Skeletal muscle cell (primary cell): ENCODE measurements at regions not wholly inside any gene's neighbourhood (a gene's known extent, or its start where the extent isn't known, plus 50 kb on each side); places are given as distances from the start of the nearest gene placed in this dataset.
A peak's percentile ranks its signal among the peaks of the same experiment; 100 is the strongest.
"Not testable (repeated sequence)": the region's sequence is repeated elsewhere in the genome, so short reads cannot be mapped to it uniquely, and the experiment has no call there.

ENCODE experiments used
- DNase-seq: peaks from one replicate; pipeline ENCODE4 v3.0.0-alpha.2; 2010; ENCODE audit warnings: low read depth
- H3K4me3 ChIP-seq: 2 replicates; pipeline ENCODE4 v1.5.1; 2011; ENCODE audit warnings: low read depth, mild to moderate bottlenecking, control low read depth, low read length, moderate library complexity

DNA sequence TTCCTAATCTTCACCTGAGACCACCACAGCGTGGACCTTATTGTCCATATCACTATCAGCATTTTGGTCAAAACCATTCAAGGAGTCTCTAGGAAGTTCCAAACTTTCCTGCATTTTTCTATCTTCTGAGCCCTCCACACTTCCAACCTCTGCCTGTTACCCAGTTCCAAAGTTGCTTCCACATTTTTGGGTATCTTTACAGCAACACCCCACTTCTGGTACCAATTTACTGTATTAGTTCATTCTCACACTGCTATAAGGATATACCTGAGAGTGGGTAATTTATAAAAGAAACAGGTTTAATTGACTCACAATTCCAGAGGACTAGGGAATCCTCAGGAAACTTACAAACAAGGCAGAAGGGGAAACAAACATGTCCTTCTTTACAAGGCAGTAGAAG lies 103.3 kb upstream of the CBLB start:
- no peak overlapping the region for H3K4me3 ChIP-seq
- no peak for DNase-seq

DNA sequence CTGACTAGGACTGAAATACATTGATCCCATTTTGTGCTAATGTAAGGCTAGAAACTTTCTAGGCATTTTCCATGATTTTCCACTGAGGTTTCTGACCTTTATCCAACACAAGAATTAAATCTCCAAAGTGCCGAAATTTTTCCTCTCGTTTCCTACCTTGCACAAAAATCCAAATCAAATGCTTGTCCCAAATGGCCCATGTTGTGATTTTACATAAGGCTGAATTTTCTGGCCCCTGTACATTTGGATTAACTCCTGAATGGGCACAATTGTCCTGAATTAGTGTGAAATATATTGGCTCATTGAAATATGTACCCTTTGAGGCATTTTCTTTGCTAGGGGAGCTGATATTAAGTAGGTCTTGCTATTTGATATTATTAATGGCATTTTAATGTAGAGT lies 105.6 kb upstream of the CBLB start:
- no peak overlapping the region for H3K4me3 ChIP-seq
- DNase-seq: no peak

DNA sequence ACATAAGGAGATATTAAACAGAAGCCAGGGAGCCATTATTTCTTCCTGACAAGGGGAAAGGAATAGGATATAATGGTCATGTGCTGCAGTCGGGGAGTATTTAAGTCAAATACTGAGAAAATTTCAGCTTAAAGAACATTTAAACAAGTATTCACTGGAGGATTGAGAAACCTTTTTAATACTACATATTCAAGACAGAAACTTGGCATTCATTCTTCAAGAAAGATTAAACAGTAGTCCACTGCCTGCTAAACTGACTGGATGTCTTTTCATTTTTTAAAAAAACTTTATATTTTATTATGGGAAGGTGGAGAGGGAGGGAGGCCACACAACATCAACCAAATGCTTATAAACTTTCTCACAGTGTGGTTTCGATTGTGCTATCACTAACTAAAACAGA lies 107.4 kb upstream of the CBLB start:
- no peak overlapping the region for H3K4me3 ChIP-seq
- peak; percentile 30 for DNase-seq

DNA sequence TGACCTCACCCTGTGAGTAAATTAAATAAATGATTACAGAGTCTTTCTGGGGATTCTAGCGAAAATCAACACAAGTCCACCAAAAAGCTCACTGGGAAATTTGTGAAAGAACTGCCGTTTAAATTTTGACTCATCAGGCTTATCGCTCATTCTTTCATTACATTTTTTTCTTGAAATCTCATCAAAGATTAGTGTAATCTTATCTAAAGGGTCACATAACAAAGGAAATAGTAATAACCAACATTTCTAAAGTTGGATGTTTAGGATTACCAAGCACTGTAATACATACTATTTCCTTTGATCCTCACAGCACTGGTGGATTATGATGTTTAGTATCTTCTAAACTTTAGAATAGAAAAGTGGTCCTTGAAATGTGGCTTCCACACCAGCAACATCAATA lies 111.1 kb upstream of the CBLB start:
- no peak overlapping the region for H3K4me3 ChIP-seq
- DNase-seq: no peak

DNA sequence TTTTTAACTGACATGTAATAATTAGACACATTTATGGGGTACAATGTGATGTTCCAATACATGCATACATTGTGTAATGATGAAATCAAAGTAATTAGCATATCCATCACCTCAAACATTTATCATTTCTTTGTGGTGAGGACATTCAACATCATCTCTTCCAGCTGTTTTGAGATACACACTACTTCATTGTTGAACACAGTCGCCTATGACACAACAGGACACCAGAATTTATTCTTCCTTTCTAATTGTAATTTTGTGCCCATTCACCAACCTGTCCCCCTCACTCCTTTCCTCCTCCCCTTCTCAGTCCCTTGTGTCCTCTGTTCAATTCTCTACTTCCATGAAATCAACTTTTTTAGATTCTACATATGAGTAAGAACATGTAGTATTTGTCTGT lies 113.4 kb upstream of the CBLB start:
- DNase-seq: no peak
- H3K4me3 ChIP-seq: no peak overlapping the region

DNA sequence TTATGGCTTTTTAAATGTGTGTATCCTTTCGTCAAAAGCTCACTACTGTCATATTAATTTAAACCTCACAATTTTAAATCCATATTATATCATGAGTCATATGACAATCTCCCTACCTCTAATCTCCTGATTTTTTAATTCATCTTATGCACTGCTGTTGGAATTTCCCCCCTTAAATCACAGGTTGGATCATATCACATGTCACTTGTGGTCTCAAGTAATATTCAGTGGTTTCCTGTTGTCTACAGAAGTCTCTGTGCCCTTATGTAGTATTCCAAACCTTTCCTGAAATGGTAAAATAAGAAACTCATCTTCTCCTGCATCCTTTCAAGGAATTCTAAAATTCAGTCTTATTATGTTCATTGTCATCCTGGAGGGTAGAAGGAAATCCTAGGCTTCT lies 116.0 kb upstream of the CBLB start:
- H3K4me3 ChIP-seq: no peak overlapping the region
- no peak for DNase-seq

DNA sequence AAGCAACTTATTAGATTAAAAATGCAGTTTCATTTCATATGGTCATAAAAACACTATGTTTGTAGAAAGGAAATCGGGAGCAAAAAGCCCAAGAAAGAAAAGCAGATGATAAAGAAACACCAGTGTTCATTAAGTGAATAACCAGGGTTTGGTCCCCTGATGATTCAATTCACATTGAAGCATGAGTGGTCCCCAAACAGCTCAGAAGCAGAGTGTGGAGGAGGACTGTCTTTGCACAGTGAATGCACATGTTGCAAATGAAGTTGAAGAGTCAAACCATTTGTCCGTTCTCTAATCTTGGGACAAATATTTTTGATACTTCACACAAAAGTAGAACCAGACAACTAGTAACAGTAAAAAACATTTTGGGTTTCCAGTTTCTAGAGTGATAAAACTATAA lies 117.5 kb upstream of the CBLB start:
- not testable (repeated sequence) for DNase-seq, H3K4me3 ChIP-seq

DNA sequence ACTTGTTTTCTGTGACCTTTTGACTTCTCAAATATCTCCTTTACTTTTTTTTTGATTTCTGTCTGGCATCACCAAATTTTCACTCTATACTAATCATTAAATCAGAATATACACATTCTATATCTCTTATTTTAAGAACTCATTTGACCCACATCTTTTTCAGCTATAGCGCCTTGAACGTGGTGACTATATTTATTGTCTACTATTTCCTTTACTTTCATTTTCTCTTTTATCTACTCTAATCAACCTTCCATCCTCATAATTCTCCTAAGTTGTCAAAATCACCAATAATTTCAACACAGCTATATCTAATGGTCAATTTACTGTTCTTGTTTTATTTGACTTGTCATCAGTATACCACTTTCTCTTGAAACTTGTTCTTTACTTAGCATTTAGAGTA lies 119.0 kb upstream of the CBLB start:
- no peak overlapping the region for H3K4me3 ChIP-seq
- no peak for DNase-seq

DNA sequence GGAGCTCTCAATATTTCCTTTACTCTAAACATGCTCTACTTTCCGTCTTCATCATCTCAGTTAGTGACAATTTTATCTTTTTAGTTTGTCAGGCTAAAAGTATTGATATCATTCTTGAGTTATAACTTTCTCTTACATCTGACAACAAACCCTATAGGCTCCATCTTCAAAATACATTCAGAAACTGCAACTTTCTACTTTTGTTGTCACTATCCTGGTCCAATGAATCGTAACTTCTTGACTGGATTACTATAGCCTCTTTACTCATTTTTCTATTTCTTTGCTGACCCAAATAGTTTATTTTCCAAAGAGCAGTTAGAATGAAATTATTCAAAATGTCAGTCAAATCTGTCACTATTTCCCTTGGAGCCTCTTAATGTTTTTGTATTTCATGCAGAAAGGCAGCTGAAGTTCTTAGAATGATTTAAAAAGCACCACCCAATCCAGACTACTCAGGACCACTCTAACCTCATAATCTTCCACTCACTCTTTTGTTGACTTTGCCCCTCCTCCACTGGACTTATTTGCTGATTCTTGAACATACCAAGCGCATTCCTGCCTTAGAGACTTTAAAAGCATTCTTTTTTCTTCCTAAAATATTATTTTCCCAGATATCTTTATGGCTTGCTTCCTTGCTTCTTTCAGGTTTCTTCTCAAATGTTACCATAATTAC lies 119.9 kb upstream of the CBLB start:
- H3K4me3 ChIP-seq: no peak overlapping the region
- DNase-seq: no peak

DNA sequence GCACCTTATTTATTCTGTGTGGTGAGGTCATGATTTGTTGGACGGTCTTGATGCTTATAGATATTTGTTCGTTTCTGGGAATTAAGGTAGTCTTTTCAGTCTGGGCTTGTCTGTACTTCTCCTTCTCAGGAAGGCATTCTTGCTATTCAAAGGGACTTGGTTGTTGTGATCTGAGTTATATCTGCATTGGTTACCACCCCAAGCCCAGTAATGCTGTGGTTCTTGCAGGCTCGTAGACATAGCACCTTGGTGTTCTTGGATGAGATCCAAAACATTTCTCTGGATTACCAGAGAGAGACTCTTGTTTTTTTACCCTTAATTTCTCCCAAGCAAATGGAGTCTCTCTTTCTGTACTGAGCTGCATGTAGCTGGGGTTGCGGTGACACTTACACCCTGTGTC lies 128.0 kb upstream of the CBLB start:
- H3K4me3 ChIP-seq: no peak overlapping the region
- no peak for DNase-seq

DNA sequence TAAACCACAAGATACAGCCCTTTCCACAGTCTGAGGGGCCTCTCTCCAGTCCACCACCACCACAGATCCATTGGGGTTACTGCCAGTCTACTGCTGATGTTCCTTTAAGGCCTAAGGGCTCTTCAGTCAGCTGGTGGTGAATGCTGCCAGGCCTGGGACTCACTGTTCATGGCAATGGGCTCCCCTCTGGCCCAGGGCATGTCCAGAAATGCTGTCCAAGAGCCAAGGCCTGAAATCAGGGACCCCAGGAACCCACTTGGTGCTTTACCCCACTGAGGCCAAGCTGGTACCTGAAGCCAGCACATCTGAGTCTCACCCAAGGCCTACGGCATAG lies 128.6 kb upstream of the CBLB start:
- no peak overlapping the region for H3K4me3 ChIP-seq
- DNase-seq: no peak

DNA sequence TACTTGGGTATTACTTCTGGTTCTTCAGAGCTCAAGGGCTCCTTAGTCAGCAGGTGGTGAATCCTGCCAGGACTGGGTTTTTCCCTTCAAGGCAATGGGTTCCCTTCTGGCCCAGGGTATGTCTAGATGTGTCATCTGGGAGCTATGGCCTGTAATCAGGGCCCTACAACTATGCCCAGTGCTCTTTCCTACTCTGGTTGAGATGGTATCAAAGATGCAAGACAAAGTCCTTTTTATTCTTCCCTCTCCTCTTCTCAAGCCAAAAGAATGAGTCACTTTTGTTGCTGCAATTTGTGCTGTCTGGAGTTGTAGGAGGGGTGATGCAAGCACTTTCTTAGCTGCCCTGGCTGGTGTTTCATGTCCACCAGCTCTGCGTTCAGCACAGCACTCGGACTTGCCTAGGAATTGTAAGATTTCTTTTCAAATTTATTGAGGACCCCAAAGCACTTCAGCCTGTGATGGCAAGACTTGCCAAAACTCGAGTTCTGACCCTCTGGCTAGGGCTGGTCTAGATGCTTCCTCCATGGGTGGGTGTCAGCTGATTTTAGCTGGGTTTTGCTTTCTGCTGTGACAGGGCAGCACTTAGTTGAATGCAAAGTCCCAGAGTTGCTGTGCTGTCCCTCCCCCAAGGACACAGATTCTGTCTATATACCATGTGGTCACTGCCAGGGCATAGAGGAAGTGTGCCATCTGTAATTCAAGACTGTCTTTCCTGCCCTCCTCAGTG lies 129.2 kb upstream of the CBLB start:
- peak overlapping the region; percentile 19 for H3K4me3 ChIP-seq
- peak; percentile 87 for DNase-seq

DNA sequence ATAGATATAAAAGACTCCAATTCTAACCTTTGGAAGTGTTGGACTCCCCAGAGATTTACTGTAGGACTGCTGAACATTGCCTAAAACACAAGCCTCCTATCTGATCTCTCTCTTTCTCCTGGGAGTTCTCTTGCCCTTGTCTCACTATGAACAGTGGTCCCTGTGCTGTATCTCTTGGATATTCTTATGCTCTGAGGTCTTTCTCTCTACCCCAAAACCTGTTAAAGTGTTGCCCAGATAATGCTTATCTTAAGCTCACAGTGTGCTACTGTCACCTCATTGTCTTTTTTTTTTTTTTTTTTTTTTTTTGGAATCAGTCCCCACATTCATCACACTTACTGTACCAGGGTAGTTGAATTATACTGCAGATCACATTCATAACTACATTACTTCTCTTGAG lies 131.0 kb upstream of the CBLB start:
- no peak overlapping the region for H3K4me3 ChIP-seq
- no peak for DNase-seq

DNA sequence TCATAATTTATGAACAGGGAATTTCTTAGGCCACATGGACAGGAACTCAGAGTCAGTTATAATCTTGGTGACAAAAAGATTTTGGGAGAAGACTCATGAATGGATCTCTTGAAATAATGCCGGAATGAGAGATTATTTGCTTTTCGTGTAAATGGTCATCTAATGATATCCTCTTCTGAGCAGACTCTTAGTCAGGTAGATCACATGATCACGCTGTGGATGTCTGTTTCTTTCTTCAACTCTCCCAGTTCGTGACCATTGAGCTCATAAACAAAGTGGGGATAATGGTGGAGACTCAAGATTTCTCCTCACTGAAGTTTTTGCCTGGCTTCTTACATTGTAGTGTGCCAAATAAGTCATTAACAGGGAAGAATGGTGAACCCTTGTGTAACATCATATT lies 133.1 kb upstream of the CBLB start:
- no peak overlapping the region for H3K4me3 ChIP-seq

DNA sequence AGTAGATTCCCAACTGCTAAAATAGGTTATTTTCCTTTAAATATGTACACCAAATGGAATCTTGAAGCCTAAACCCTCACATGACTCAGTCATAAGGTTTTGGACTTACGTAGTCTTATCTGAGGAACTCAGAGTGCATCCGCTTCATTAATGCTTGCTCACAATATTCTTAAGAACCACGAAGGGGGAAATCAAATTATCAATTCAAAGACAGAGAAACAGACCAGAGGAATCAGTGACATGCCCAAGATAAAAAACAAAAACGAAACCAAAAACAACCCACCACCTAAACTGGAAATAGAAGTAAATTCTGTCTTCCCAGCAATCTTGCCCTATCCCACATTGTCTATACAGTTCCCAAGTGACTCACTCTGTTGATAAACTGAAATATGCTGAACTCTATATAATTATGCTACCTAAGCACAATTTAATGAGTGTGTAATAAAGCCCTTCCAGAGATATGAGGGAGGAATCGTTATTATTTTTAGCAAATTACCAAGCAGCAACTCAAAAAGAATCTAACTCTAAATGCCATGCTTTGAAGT lies 135.4 kb upstream of the CBLB start:
- DNase-seq: no peak
- peak overlapping the region; percentile 12 for H3K4me3 ChIP-seq

More for the DNA sequence above, 133.1 kb upstream of the CBLB start:
- DNase-seq: no peak

DNA sequence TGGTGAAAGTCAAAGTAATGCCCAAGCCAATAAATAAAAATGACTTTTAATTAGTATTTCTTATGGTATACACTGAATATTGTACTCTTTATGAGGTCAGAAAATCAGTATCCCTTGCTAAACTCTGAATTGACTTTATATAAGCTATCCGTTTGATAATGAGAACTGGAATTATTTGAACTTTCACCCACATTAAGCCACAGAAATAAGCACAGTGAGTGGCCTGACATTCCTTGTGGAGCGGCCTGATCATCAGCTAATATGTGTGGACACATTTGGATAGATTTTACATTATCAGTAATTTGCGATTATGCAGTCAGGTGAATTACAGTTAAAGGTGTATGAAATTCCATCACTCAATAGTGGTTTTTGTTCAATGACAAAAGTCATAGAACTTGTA lies 136.0 kb upstream of the CBLB start:
- no peak overlapping the region for H3K4me3 ChIP-seq
- no peak for DNase-seq

DNA sequence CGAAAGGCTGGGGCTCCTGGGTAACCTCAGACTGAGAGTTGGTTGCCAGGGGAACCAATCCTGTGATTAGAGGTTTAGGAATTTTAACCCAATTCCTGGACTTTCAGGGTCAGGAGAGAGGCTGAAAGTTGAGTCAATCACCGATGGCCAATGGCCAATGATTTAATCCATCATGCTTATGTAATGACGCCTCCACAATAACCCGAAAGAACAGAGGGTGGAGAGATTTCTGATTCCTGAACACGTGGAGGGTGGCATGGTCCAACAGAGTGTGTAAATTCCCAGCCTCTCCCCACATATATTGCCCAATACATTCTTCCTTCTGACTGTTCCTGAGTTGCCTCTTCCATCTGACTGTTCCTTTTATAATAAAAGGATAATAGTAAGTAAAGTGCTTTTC lies 137.2 kb upstream of the CBLB start:
- no peak overlapping the region for H3K4me3 ChIP-seq

DNA sequence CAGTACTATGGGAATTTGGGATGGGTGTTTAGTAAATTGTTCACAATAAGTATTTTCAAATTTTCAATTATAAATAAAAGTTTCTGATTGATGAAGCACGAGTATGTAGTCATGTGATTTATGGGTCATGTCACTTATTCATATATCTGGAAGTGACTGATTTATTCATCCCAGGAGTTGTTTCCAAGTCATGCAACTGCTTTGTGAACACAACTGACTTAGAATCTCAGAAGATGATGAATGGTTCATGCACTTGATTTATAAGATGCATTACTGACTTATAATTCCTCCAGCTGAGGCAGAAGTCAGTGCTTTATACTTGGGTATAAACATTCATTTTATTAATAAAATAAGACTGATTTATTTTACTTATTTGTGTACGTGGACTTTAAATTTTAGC lies 137.8 kb upstream of the CBLB start:
- DNase-seq: no peak
- no peak overlapping the region for H3K4me3 ChIP-seq

More for the DNA sequence above, 137.2 kb upstream of the CBLB start:
- DNase-seq: peak; percentile 91

DNA sequence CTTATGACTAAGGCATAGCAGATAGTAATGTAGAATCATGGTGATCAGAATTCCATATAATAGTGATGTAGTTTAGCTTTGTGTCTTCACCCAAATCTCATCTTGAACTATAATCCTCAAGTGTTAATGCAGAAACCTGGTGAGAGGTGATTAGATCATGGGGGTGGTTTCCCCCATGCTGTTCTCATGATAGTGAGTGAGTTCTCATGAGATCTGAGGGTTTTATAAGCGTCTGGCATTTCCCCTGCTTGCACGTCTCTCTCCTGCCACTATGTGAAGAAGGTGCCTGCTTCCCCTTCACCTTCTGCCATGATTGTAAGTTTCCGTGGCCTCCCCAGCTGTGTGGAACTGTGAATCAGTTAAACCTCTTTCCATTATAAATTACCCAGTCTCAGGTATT lies 138.7 kb upstream of the CBLB start:
- no peak for DNase-seq

DNA sequence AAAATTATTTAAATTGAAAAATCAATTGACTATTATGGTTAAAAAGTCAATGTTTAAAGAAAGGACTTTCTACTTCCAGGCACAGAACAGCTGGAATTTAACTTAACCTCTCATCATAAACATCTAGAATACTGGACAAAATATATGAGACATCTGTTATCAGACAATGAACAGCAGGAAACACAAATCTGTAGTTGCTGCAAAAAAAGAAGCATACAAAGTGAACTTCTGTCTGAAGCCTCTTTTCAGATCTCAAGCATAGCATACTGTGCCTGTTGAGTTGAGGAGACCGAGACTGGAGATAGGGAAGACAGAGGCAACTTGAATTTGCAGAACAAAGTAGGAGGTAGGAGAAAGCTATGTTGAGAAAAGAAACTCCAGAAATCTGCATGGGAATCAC lies 140.0 kb upstream of the CBLB start:
- DNase-seq: no peak
- no peak overlapping the region for H3K4me3 ChIP-seq

More for the DNA sequence above, 138.7 kb upstream of the CBLB start:
- no peak overlapping the region for H3K4me3 ChIP-seq

DNA sequence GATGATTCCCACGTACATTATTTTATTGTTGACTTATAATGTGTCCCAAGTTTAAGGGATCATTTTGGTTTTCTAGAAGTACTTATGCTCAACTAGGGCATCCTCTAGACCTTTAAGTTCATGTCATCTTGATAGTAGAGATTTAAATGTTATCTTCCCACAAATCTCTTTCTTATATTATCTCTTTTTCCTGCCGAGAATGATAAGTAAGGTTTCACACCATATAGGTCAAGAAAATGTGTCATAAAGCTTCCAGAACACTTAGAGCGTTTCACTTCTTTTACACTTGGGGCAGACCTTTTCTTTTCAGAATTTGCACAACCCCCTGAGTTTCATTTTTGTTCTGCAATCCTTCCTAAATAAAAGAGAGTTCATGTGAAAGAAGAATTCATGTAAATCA lies 142.0 kb upstream of the CBLB start:
- DNase-seq: no peak
- no peak overlapping the region for H3K4me3 ChIP-seq
